Lower leg skin (tissue), 3 donors: ENCODE measurements at regions not wholly inside any gene's neighbourhood (a gene's known extent, or its start where the extent isn't known, plus 50 kb on each side); places are given as distances from the start of the nearest gene placed in this dataset.

Experiments
- POLR2A ChIP-seq, 2 donors: fragments of 450-650 bp; IDR thresholded peaks; one replicate each; pipeline ENCODE4 v1.6.1; 2016 to 2017; ENCODE audit warnings: antibody characterized with exemption in 2 of 2, mild to moderate bottlenecking in 1 of 2, moderate library complexity in 1 of 2
- TF ChIP-seq, protein P1 (sequence below), 3 donors: fragments of 450-650 bp; IDR thresholded peaks; one replicate each; pipeline ENCODE4 v1.5.1; 2016; ENCODE audit warnings: antibody characterized with exemption in 3 of 3, mild to moderate bottlenecking in 3 of 3, moderate library complexity in 2 of 3

DNA sequence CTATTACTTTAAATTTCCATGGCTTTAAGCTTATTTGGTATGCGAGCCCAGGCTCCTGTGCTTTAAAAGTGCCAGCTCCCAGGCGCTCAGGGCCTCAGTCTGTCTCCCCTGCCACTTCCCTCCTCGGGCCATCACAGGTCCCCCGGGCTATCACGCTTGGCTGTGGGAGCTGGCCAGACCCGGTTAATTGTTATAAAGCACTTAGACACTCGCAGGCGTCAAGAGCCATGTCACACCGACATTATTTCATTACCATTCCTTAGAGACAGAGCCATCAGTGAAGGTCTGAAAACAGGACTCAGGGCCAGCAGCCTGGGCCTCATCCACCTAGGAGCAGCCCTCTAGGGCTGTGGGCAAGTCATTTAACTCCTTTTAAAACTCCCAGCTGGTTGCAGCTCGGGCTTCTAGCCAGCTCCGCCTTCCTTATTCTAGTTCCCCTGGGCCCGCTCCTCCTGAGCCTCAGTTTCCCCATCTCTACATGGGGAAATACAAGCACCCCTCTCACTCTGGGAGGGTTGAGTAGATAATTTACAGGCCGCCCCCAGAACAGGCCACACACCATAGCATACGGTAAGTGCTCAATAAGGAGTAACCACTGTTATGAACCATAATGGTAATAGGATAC, 99.0 kb downstream of the HMX1 start:
- TF ChIP-seq, protein P1, sequence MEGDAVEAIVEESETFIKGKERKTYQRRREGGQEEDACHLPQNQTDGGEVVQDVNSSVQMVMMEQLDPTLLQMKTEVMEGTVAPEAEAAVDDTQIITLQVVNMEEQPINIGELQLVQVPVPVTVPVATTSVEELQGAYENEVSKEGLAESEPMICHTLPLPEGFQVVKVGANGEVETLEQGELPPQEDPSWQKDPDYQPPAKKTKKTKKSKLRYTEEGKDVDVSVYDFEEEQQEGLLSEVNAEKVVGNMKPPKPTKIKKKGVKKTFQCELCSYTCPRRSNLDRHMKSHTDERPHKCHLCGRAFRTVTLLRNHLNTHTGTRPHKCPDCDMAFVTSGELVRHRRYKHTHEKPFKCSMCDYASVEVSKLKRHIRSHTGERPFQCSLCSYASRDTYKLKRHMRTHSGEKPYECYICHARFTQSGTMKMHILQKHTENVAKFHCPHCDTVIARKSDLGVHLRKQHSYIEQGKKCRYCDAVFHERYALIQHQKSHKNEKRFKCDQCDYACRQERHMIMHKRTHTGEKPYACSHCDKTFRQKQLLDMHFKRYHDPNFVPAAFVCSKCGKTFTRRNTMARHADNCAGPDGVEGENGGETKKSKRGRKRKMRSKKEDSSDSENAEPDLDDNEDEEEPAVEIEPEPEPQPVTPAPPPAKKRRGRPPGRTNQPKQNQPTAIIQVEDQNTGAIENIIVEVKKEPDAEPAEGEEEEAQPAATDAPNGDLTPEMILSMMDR (IDR thresholded peaks at IDR 0.05): no peak
- TF ChIP-seq POLR2A (IDR thresholded peaks at IDR 0.05): no peak
